ENCODE measurements at regions not wholly inside any gene's neighbourhood (a gene's known extent, or its start where the extent isn't known, plus 50 kb on each side); places are given as distances from the start of the nearest gene placed in this dataset.

DNA sequence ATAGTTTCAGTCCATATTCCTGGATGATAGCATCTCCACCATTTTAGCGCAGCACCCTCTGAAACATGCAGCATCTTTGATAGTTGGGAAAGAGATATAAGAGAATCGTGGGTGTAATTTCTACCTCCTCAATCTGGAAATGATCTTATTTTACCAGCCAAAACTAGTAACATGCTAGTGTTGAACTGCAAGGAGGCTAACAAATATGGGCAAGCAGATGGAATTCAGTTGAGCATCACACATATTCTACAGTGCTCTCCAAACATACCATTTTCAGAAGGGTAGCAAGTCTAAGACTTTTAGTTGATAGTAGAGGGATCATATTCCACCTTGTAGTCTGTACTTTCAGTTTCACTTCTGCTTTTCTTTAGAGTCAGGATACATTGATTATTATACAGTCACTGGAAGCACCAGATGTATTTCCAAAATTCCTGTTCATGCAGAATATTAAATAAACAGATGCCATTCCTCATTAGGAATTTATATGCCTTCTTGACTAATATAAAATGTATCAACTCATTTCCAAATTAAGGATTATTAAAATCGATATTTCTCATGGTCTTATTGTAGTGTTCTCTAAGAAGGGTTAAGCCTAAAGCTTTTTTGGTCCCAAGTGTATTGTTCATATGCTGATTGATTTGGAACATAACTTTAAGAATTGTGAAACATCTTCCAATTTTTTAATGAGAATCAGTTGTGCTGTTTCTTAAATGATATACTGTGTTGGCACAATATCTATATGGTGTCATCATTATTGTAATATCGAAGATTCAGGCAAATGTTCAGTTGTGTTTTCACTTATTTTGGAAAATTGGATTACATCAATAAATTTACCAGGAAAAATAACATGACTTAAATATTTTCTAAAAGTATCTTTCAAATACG is 362.0 kb downstream of the CENPW start:
- POLR2A ChIA-PET: no interaction called here
- Histone ChIP-seq H3K27me3 (replicated peaks; ENCODE audit: control insufficient read depth, insufficient read depth, low read length) (no peaks in the 10 kb centered on the region), H3K9me3 (no peaks in the 10 kb centered on the region), H3K4me1 (no peaks in the 10 kb centered on the region), H3K4me3 (ENCODE audit: low read depth, low read length) (no peak overlapping the region), H3K36me3 (ENCODE audit: control insufficient read depth, insufficient read depth, low read length) (no peaks in the 10 kb centered on the region)
- Mint-ChIP-seq H3K4me1 (ENCODE audit: low read depth, unreplicated experiment) (no peaks in the 10 kb centered on the region), H3K9me3 (ENCODE audit: unreplicated experiment) (no peaks in the 10 kb centered on the region), H3K27ac (ENCODE audit: unreplicated experiment) (no peak overlapping the region), H3K4me3 (ENCODE audit: unreplicated experiment) (no peak overlapping the region), H3K36me3 (ENCODE audit: insufficient read depth, unreplicated experiment) (no peaks in the 10 kb centered on the region), H3K27me3 (ENCODE audit: insufficient read depth, unreplicated experiment) (peaks cover 4% of the 10 kb centered on the region)
- intact Hi-C loops (cut with micrococcal nuclease; ENCODE audit: unreplicated experiment): no loop called here
- no TSS peak for BruUV-seq (replicated peaks)
- DNase-seq: no peak
- no peak for TF ChIP-seq CTCF (IDR thresholded peaks at IDR 0.05; ENCODE audit: insufficient read depth in 1 of 2, low read depth in 1 of 2, low read length in 1 of 2, severe bottlenecking in 1 of 2, unreplicated experiment in 1 of 2)
- CTCF ChIA-PET: no interaction called here

GRCh38 chr6:126716032-126716431 is 376.1 kb downstream of the CENPW start:
- Histone ChIP-seq H3K4me3 (ENCODE audit: low read depth, low read length) (no peak overlapping the region), H3K27me3 (replicated peaks; ENCODE audit: control insufficient read depth, insufficient read depth, low read length) (no peaks in the 10 kb centered on the region), H3K4me1 (no peaks in the 10 kb centered on the region), H3K36me3 (ENCODE audit: control insufficient read depth, insufficient read depth, low read length) (no peaks in the 10 kb centered on the region), H3K9me3 (no peaks in the 10 kb centered on the region)
- Mint-ChIP-seq H3K27ac (ENCODE audit: unreplicated experiment) (no peak overlapping the region), H3K36me3 (ENCODE audit: insufficient read depth, unreplicated experiment) (no peaks in the 10 kb centered on the region), H3K9me3 (ENCODE audit: unreplicated experiment) (no peaks in the 10 kb centered on the region), H3K4me1 (ENCODE audit: low read depth, unreplicated experiment) (no peaks in the 10 kb centered on the region), H3K4me3 (ENCODE audit: unreplicated experiment) (no peak overlapping the region), H3K27me3 (ENCODE audit: insufficient read depth, unreplicated experiment) (no peaks in the 10 kb centered on the region)
- ChIA-PET CTCF (no interaction called here), POLR2A (no interaction called here)
- TF ChIP-seq CTCF (IDR thresholded peaks at IDR 0.05; ENCODE audit: insufficient read depth in 1 of 2, low read depth in 1 of 2, low read length in 1 of 2, severe bottlenecking in 1 of 2, unreplicated experiment in 1 of 2): no peak
- DNase-seq: no peak
- intact Hi-C loops (cut with micrococcal nuclease; ENCODE audit: unreplicated experiment): no loop called here
- no TSS peak for BruUV-seq (replicated peaks)

GRCh38 chr6:126716826-126717509 is 377.1 kb downstream of the CENPW start:
- Mint-ChIP-seq H3K4me3 (ENCODE audit: unreplicated experiment) (no peak overlapping the region), H3K9me3 (ENCODE audit: unreplicated experiment) (no peaks in the 10 kb centered on the region), H3K4me1 (ENCODE audit: low read depth, unreplicated experiment) (peaks cover 7% of the 10 kb centered on the region), H3K36me3 (ENCODE audit: insufficient read depth, unreplicated experiment) (no peaks in the 10 kb centered on the region), H3K27me3 (ENCODE audit: insufficient read depth, unreplicated experiment) (no peaks in the 10 kb centered on the region), H3K27ac (ENCODE audit: unreplicated experiment) (no peak overlapping the region)
- BruUV-seq (replicated peaks): no TSS peak
- ChIA-PET CTCF (no interaction called here), POLR2A (no interaction called here)
- TF ChIP-seq CTCF (IDR thresholded peaks at IDR 0.05; ENCODE audit: insufficient read depth in 1 of 2, low read depth in 1 of 2, low read length in 1 of 2, severe bottlenecking in 1 of 2, unreplicated experiment in 1 of 2): no peak
- no peaks in the 10 kb centered on the region for H3K36me3 ChIP-seq (ENCODE audit: control insufficient read depth, insufficient read depth, low read length)
- intact Hi-C loops (cut with micrococcal nuclease; ENCODE audit: unreplicated experiment): no loop called here
- H3K4me1 ChIP-seq: no peaks in the 10 kb centered on the region
- H3K9me3 ChIP-seq: no peaks in the 10 kb centered on the region
- no peak for DNase-seq
- no peaks in the 10 kb centered on the region for H3K27me3 ChIP-seq (replicated peaks; ENCODE audit: control insufficient read depth, insufficient read depth, low read length)
- H3K4me3 ChIP-seq (ENCODE audit: low read depth, low read length): no peak overlapping the region

All from Caco-2 (cell line).